H9 (cell line): ENCODE measurements at regions not wholly inside any gene's neighbourhood (a gene's known extent, or its start where the extent isn't known, plus 50 kb on each side); places are given as distances from the start of the nearest gene placed in this dataset.

Experiments
- DNase-seq: peaks from one replicate; pipeline ENCODE4 v3.0.0-alpha.2; 2017
- H2AFZ ChIP-seq: one replicate; pipeline ENCODE4 v1.6.1; 2013; ENCODE audit warnings: mild to moderate bottlenecking, low read length, control low read depth, moderate library complexity
- H2AK5ac ChIP-seq: 2 replicates; pipeline ENCODE4 v1.6.1; 2013; ENCODE audit warnings: low read length, control low read depth, mixed read lengths; ENCODE audit not compliant: insufficient read length
- H2BK120ac ChIP-seq: one replicate; pipeline ENCODE4 v1.6.1; 2013; ENCODE audit warnings: low read depth, mild to moderate bottlenecking, low read length, control low read depth, inconsistent platforms; ENCODE audit not compliant: poor library complexity, severe bottlenecking
- H2BK12ac ChIP-seq: 2 replicates; pipeline ENCODE4 v1.6.1; 2013; ENCODE audit warnings: low read length, control low read depth, mixed read lengths, low read depth; ENCODE audit not compliant: insufficient read length
- H2BK15ac ChIP-seq: 2 replicates; pipeline ENCODE4 v1.6.1; 2013; ENCODE audit warnings: low read depth, low read length, control low read depth
- H2BK20ac ChIP-seq: one replicate; pipeline ENCODE4 v1.6.1; 2013; ENCODE audit warnings: low read depth, mild to moderate bottlenecking, low read length, control low read depth, inconsistent platforms; ENCODE audit not compliant: poor library complexity, severe bottlenecking
- H2BK5ac ChIP-seq: 2 replicates; pipeline ENCODE4 v1.6.1; 2013; ENCODE audit warnings: low read length, control low read depth, mixed read lengths; ENCODE audit not compliant: insufficient read length
- H3K14ac ChIP-seq: 2 replicates; pipeline ENCODE4 v1.6.1; 2013; ENCODE audit warnings: low read length, control low read depth; ENCODE audit not compliant: insufficient read depth
- H3K18ac ChIP-seq: 2 replicates; pipeline ENCODE4 v1.6.1; 2013; ENCODE audit warnings: low read depth, mild to moderate bottlenecking, mixed read lengths, low read length, control low read depth; ENCODE audit not compliant: insufficient read length
- H3K23ac ChIP-seq: 2 replicates; pipeline ENCODE4 v1.6.1; 2013; ENCODE audit warnings: low read length, control low read depth, mixed read lengths, low read depth; ENCODE audit not compliant: insufficient read length
- H3K23me2 ChIP-seq: 2 replicates; pipeline ENCODE4 v1.6.1; 2013; ENCODE audit warnings: low read depth, mild to moderate bottlenecking, mixed read lengths, low read length, control low read depth; ENCODE audit not compliant: insufficient read length, poor library complexity, severe bottlenecking
- H3K27ac ChIP-seq: 2 replicates; pipeline ENCODE4 v1.5.1; 2013; ENCODE audit warnings: low read length, control low read depth, mixed read lengths, low read depth; ENCODE audit not compliant: insufficient read length
- H3K27me3 ChIP-seq: 2 replicates; pipeline ENCODE4 v1.6.1; 2013; ENCODE audit warnings: low read length, control low read depth, inconsistent platforms; ENCODE audit not compliant: insufficient read depth
- H3K4ac ChIP-seq: 2 replicates; pipeline ENCODE4 v1.6.1; 2013; ENCODE audit warnings: low read depth, mild to moderate bottlenecking, control low read depth, inconsistent platforms, low read length, moderate library complexity
- H3K4me1 ChIP-seq: 2 replicates; pipeline ENCODE4 v1.6.1; 2013; ENCODE audit warnings: low read length, control low read depth, inconsistent platforms; ENCODE audit not compliant: insufficient read depth
- H3K4me2 ChIP-seq: 2 replicates; pipeline ENCODE4 v1.6.1; 2013; ENCODE audit warnings: low read length, control low read depth, mixed read lengths; ENCODE audit not compliant: insufficient read length, insufficient read depth
- H3K56ac ChIP-seq: 2 replicates; pipeline ENCODE4 v1.6.1; 2013; ENCODE audit warnings: low read depth, mild to moderate bottlenecking, mixed read lengths, low read length, control low read depth; ENCODE audit not compliant: insufficient read length
- H3K79me1 ChIP-seq: 2 replicates; pipeline ENCODE4 v1.6.1; 2013; ENCODE audit warnings: low read depth, mild to moderate bottlenecking, moderate library complexity, low read length, control low read depth, inconsistent platforms; ENCODE audit not compliant: insufficient read depth, poor library complexity, severe bottlenecking
- H3K79me2 ChIP-seq: 2 replicates; pipeline ENCODE4 v1.6.1; 2013; ENCODE audit warnings: low read length, control low read depth, inconsistent platforms; ENCODE audit not compliant: insufficient read depth
- H3K9ac ChIP-seq: 2 replicates; pipeline ENCODE4 v1.6.1; 2013; ENCODE audit warnings: low read length, control low read depth, mixed read lengths; ENCODE audit not compliant: insufficient read length; ENCODE audit errors: extremely low read depth
- H3K9me3 ChIP-seq: one replicate; pipeline ENCODE4 v1.6.1; 2013; ENCODE audit warnings: low read depth, low read length, inconsistent platforms; ENCODE audit not compliant: control insufficient read depth
- H3T11ph ChIP-seq: one replicate; pipeline ENCODE4 v1.6.1; 2013; ENCODE audit warnings: mild to moderate bottlenecking, low read length, control low read depth, inconsistent platforms
- H4K20me1 ChIP-seq: one replicate; pipeline ENCODE4 v1.6.1; 2013; ENCODE audit not compliant: control insufficient read depth, insufficient read length, insufficient read depth
- H4K5ac ChIP-seq: 2 replicates; pipeline ENCODE4 v1.6.1; 2013; ENCODE audit warnings: low read depth, mild to moderate bottlenecking, mixed read lengths, low read length, control low read depth; ENCODE audit not compliant: insufficient read length
- H4K8ac ChIP-seq: replicated peaks from 2 replicates; pipeline ENCODE4 v1.6.1; 2013; ENCODE audit warnings: low read length, control low read depth, mixed read lengths, low read depth; ENCODE audit not compliant: insufficient read length
- H4K91ac ChIP-seq: 2 replicates; pipeline ENCODE4 v1.6.1; 2013; ENCODE audit warnings: low read depth, mild to moderate bottlenecking, moderate library complexity, mixed read lengths, low read length, control low read depth; ENCODE audit not compliant: insufficient read length
- H3K27ac Mint-ChIP-seq, 3 experiments: 2 replicates in 2 of 3; 3 replicates in 1 of 3; pipeline ENCODE4 v1.8.0; 2020 to 2021; ENCODE audit warnings: mixed read lengths in 3 of 3, mild to moderate bottlenecking in 1 of 3, moderate library complexity in 1 of 3
- H3K27me3 Mint-ChIP-seq: 2 replicates; pipeline ENCODE4 v1.8.0; 2021; ENCODE audit warnings: low read depth, mild to moderate bottlenecking, moderate library complexity, mixed read lengths
- H3K36me3 Mint-ChIP-seq, 3 experiments: 2 replicates in 2 of 3; 3 replicates in 1 of 3; pipeline ENCODE4 v1.8.0; 2020 to 2021; ENCODE audit warnings: low read depth in 3 of 3, mixed read lengths in 3 of 3; ENCODE audit not compliant: insufficient read depth in 1 of 3
- H3K4me1 Mint-ChIP-seq, 2 experiments: 2 replicates each; pipeline ENCODE4 v1.8.0; 2020; ENCODE audit warnings: mixed read lengths in 2 of 2
- H3K4me3 Mint-ChIP-seq, 2 experiments: 2 replicates in 1 of 2; 3 replicates in 1 of 2; pipeline ENCODE4 v1.8.0; 2020 to 2021; ENCODE audit warnings: mild to moderate bottlenecking in 2 of 2, mixed read lengths in 2 of 2, moderate library complexity in 1 of 2
- H3K9me3 Mint-ChIP-seq, 2 experiments: 2 replicates in 1 of 2; 3 replicates in 1 of 2; pipeline ENCODE4 v1.8.0; 2020; ENCODE audit warnings: mild to moderate bottlenecking in 2 of 2, mixed read lengths in 2 of 2, moderate library complexity in 1 of 2
- TF ChIP-seq, protein P1 (sequence below): fragments of 200-600 bp; sonication (generic); conservative IDR thresholded peaks from 3 replicates; pipeline ENCODE4 v1.8.0; 2021; ENCODE audit warnings: antibody characterized with exemption, mild to moderate bottlenecking

DNA sequence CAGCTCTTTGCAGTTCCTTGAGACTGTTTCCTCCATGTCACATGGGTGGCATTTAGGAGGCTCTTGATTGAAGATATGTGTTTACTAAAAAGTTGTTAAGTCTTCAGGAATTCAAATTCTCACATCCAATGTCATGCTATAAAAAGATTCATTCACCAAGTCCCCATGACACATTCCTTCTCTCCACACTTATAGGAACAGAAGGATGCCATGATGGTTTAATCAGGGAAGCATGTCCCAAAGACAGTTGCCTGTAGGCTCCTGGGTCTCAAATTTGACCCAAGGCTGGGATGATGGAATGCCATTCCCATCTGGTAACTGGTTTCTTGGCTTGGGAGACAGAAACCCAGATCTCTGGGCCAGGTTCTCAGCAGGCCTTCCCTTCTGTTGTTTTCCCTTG is 140.6 kb upstream of the SOX9 start:
- no peaks in the 10 kb centered on the region for H3K4me1 ChIP-seq
- H2AK5ac ChIP-seq: no peak overlapping the region
- H2BK15ac ChIP-seq: no peak overlapping the region
- Mint-ChIP-seq H3K4me1 (peaks cover 3 to 4% of the 10 kb centered on the region in 2 experiments; a peak in 2 of 4 replicates), H3K36me3 (no peaks in the 10 kb centered on the region; a peak in 1 of 7 replicates), H3K27ac (no peak overlapping the region), H3K9me3 (no peaks in the 10 kb centered on the region), H3K27me3 (no peaks in the 10 kb centered on the region; the same call in 1 of the 2 replicates), H3K4me3 (no peak overlapping the region)
- no peak overlapping the region for H4K8ac ChIP-seq
- H3K18ac ChIP-seq: no peak overlapping the region
- no peak for DNase-seq
- H3T11ph ChIP-seq: no peak overlapping the region
- no peak overlapping the region for H3K4ac ChIP-seq
- H3K56ac ChIP-seq: no peak overlapping the region
- H3K4me2 ChIP-seq: no peak overlapping the region
- no peaks in the 10 kb centered on the region for H3K23me2 ChIP-seq
- H4K5ac ChIP-seq: no peak overlapping the region
- no peaks in the 10 kb centered on the region for H3K79me1 ChIP-seq
- no peak overlapping the region for H2BK5ac ChIP-seq
- no peaks in the 10 kb centered on the region for H3K27me3 ChIP-seq
- no peak overlapping the region for H2BK20ac ChIP-seq
- H4K91ac ChIP-seq: no peak overlapping the region
- TF ChIP-seq, protein P1, sequence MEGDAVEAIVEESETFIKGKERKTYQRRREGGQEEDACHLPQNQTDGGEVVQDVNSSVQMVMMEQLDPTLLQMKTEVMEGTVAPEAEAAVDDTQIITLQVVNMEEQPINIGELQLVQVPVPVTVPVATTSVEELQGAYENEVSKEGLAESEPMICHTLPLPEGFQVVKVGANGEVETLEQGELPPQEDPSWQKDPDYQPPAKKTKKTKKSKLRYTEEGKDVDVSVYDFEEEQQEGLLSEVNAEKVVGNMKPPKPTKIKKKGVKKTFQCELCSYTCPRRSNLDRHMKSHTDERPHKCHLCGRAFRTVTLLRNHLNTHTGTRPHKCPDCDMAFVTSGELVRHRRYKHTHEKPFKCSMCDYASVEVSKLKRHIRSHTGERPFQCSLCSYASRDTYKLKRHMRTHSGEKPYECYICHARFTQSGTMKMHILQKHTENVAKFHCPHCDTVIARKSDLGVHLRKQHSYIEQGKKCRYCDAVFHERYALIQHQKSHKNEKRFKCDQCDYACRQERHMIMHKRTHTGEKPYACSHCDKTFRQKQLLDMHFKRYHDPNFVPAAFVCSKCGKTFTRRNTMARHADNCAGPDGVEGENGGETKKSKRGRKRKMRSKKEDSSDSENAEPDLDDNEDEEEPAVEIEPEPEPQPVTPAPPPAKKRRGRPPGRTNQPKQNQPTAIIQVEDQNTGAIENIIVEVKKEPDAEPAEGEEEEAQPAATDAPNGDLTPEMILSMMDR: no peak
- no peak overlapping the region for H3K23ac ChIP-seq
- H2BK12ac ChIP-seq: no peak overlapping the region
- no peaks in the 10 kb centered on the region for H3K79me2 ChIP-seq
- H4K20me1 ChIP-seq: no peaks in the 10 kb centered on the region
- H2BK120ac ChIP-seq: no peak overlapping the region
- no peak overlapping the region for H3K27ac ChIP-seq
- no peaks in the 10 kb centered on the region for H3K9me3 ChIP-seq
- no peak overlapping the region for H2AFZ ChIP-seq
- H3K14ac ChIP-seq: no peak overlapping the region
- H3K9ac ChIP-seq: no peak overlapping the region
